H54 (cell line): ENCODE measurements at regions not wholly inside any gene's neighbourhood (a gene's known extent, or its start where the extent isn't known, plus 50 kb on each side); places are given as distances from the start of the nearest gene placed in this dataset.
"Not testable (repeated sequence)": the region's sequence is repeated elsewhere in the genome, so short reads cannot be mapped to it uniquely, and the experiment has no call there.

ENCODE experiments used
- DNase-seq: peaks from one replicate; pipeline ENCODE4 v3.0.0; 2011; ENCODE audit warnings: low spot score, mixed read lengths; ENCODE audit not compliant: insufficient read length
- FAIRE-seq: peaks from 3 replicates; lab custom pipeline; 2011; peaks lifted over from hg19 to GRCh38; lab: Jason Lieb, UNC
- POLR2A ChIP-seq: IDR thresholded peaks from 2 replicates; pipeline ENCODE4 v1.6.1; 2011; ENCODE audit warnings: low read depth, mild to moderate bottlenecking, low read length

DNA sequence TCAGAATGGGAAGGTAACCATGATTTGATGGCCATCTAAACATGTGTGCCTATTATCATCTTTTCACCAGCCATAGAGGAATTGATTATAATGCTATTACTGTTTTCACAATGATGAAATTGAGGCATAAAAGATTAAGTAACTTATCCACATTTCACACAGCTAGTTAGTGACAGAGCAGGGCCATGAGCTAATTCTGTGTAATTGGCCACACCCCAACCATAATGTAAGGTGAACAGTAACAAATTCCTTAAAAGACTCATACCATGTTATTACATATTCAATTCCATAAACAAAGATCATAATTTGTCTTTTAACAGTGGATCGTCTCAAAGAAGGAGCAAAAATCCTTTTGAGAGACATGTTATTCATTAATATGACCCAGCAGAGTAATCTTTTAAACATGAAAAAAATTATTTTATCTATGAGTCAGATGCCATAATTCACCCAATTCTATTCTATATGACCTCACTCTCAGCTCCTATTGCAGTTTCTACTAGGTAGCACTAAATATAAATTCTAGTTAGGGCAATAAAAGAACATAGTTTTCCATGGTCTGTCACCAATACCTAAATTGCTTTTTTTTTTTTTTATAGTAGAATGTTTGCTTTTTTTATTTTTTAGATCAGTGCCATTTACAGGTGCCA is 475.8 kb upstream of the SLC39A10 start:
- TF ChIP-seq POLR2A = no peak
- FAIRE-seq (no peak), DNase-seq (no peak)

DNA sequence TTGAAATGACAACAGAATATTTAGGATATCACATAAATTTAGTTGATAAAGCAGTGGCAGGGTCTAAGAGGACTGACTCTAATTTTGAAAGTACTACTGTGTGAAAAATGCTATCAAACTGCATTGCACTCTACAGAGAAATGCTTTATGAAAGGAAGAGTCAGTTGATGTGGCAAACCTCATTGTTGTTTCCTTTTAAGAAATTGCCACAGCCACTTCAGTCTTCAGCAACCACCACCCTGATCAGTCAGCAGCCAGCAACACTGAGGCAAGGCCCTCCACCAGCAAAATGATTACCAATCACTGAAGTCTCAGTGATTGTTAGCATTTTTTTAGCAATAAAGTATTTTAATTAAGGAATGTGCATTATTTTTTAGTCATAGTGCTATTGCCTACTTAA is 488.7 kb upstream of the SLC39A10 start:
- FAIRE-seq (no peak), DNase-seq (no peak)
- no peak for TF ChIP-seq POLR2A

DNA sequence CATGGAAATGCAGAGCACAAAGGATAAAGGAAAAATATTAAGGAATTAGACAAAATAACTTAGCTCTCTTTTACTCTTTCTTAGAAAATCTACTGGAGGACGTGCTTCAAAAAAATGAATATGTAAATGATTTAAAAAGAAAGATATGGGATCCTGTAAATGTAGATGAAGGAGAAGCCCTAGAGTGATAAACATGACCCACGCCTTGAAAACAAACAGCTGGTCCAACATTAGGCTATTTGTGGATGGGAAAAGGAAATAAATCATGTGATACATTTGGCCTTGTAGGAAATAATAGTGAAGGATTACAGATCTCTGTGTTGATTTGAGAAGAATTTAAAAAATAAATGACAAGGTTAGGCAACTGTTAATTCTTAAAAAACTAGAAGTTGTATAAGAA is 492.1 kb upstream of the SLC39A10 start:
- no peak for DNase-seq
- TF ChIP-seq POLR2A = no peak

DNA sequence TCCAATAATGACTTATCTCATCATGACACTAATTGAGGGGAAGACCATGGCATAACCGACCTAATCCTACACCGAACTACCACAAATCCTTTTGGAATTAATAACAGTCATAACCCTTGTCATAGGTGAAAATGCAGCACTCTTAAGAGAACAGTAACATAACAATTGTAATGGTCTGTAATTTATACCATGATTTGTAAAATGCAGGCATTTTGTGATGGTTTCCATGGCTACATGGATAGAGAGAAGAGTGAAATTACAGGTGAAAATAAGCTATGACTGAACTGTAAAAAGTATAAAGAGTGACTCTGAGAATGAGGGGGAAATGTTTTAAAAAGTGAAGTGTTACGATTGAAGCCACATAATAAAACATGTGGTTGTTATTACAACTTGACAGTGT is 494.1 kb upstream of the SLC39A10 start:
- TF ChIP-seq POLR2A = no peak
- no peak for DNase-seq
- FAIRE-seq = no peak

More for the DNA sequence above, 492.1 kb upstream of the SLC39A10 start:
- FAIRE-seq = no peak

DNA sequence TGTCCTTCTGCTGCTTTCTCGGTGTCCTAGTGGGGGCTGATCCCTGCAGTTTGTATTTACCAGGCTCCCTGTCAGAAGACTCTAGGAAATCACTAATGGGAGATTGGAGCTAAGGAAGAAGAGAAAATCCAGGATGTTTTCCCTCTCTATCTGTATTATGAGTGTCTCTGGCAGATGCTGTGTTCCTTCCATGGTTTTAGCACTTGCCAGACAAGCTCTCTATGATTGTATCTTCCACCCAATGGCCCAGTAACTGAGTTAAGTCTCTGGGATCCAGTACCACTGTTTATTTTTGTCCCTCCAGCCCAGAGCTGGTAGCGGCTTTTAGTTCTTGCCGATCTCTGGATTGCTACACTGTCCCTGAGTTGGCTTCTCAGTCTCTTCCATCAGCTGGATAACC is 494.8 kb upstream of the SLC39A10 start:
- no peak for FAIRE-seq
- no peak for TF ChIP-seq POLR2A
- DNase-seq = no peak

DNA sequence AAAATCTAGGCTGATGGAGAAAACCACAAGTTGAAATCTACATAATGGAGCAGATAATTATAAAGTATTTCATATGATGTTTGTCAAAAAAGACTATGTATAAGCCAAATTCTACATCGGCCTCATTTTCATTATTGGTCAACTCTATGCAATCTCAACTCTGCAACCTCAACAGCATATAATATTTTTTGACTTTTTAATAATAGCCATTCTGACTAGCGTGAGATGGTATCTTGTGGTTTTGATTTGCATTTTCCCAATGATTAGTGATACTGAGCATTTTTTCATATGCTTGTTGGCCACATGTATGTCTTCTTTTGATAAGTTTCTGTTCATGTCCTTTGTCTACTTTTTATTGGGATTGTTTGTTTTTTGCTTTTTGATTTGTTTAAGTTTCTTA is 496.1 kb upstream of the SLC39A10 start:
- no peak for DNase-seq
- no peak for TF ChIP-seq POLR2A
- no peak for FAIRE-seq

DNA sequence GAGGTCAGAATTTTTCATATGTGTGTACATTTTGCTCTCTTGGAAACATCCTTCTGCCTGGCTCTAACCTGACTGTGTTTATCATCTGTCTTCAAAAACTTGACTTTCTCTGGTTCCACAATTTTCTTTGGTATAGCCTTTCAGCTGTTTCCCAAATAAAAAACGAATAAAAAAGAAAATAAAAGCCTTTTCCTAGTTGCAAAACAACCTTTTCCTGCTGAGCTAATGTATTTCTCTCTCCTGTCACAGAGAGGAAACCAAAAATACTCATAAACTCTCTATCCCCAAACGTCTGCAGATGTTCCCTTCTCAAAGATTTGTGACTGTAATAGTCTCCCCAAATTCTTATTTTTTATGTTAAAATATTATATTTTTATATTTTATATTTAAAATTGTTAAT is 505.3 kb upstream of the SLC39A10 start:
- DNase-seq (no peak), FAIRE-seq (no peak)
- TF ChIP-seq POLR2A = no peak

DNA sequence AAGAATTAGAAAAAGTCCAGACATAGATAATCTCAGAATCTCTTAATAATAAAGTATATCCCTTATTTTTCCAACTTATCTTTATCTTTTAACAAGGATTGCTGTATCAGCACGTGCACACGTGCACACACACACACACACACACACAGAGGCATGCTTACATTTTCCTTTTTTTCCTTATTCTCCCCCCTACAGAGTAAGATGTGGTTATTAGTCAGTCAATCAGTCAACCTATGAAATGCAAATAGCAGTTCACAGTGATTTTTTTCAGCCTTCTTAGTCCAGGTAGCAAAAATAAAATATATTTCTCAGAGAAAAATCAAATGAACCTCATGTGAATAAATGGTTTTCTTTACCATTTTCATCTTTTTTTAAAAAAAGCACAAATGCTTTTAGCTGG is 506.2 kb upstream of the SLC39A10 start:
- DNase-seq (no peak), FAIRE-seq (no peak)
- no peak for TF ChIP-seq POLR2A

DNA sequence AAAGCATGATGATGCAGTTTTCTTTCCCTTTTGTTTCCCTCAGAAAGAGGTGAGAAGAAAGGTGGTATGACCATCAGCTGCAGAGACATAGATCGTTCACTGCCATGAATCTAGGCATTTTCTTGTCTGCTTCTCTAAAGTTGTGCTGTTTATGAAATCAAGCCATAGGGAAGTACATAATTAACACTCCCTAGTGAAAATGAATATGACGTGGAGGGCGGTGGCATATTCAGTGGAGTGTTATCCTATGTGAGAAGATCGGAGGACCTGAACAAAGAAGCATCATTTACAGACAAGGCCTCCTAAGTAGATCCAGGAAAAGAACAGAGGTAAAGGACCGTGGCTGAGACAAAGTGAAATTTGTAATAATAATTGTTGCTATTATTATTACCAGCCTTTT is 509.0 kb upstream of the SLC39A10 start:
- TF ChIP-seq POLR2A = no peak
- FAIRE-seq = no peak
- no peak for DNase-seq

DNA sequence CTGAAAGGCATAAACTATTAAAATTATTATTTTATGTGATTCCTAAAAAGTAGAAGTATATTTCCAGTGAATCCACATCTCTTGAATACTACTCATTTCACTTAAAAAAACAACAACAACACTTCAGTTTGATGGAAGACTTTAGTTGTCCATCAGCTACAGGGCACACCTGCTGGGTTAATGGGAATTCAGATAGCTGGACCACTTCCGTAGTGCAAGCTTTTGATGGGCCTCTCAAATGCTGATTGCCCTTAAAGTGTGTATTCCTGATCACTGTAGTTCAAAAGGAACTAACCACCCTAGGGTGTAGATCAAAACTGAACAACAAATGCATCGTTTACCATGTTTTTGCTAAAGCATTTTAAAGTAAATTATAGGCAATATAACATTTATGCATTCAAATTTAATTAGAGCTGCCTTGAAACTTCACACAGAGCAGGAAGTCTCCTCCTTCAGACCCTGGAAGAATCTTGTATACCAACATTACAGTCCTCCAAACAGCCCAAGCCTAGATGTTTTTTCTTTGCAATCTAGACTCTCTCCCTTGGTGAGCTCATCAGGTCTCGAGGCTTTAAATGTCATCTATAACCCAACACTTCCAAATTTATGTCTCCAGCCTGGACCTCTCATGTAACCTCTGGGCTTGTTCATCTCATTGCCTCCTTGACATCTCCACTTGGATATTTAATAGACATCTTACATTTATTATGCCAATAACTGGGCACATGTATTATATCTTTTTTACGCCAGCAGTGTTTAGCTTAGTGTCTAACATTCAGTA is 510.1 kb upstream of the SLC39A10 start:
- FAIRE-seq (no peak), DNase-seq (no peak)

DNA sequence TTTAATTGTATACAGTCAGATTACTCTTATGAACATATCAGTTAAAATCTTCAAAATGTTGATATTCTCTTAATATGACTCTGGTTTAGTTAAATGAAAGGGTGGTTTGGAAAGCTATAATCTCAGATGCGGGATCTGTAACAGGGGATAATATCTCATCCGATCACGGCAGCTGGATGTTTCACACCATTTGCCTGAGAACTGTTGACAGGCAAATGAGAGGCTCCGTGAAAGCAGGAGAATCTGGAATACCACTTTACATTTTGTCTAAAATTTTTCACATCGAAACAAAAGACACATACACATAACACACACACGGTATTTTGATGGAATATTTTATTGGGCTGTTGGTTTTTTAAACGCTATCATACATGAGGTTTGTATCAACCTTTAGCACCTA is 518.6 kb upstream of the SLC39A10 start:
- FAIRE-seq (no peak), DNase-seq (no peak)
- TF ChIP-seq POLR2A = no peak

More for the DNA sequence above, 510.1 kb upstream of the SLC39A10 start:
- TF ChIP-seq POLR2A = no peak

DNA sequence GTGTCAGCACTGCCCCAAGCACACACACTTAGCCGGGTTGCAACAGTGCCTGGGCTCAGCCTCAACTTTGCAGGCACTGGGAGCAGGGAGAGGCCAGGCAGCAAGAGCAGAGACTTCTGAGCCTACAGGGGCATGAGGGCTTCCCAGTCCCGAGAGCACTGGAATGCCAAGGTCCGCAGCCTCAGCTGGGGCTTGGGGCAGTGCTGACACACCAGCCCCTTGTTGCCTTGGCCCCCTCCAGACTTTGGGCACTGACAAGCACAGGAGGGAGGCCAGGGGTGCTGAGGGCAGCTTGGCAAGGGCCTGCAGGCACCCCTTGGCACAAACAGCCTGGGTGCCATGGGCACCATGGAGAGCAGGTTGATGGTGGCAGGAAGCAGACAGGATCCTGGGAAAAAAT is 531.1 kb upstream of the SLC39A10 start:
- not testable (repeated sequence) for DNase-seq, FAIRE-seq

DNA sequence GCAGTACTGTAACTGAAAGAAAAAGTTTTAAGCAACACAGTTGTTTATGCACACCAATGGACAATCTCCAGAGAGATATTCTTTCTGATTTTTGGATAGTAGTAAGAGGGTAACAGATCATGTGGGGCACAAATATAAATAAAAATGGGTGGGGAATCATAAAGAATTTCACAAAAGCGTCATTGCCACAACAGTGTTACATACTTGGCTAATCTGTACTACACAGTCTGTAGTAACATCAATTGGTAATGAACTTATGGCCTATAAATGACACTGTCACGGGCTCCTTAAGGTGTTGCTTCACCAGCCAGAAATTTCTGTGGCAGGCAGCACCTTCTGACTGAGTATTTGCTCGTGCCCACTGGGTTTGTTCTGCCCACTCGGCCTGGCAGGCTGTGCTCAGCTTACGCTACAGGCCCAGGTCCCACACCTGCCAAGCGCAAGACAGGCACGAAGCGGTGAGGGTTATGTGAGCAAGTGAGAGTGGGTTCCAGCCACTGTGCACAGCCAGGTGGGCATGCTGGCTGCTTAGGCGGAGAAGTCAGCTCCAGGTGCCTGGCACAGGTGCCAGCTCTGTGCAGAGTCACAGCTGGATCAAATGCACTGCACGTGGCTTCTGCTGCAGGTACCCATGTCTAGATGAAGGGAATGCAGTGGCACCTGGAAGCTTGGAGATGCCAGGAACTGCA is 532.5 kb upstream of the SLC39A10 start:
- no peak for TF ChIP-seq POLR2A
- FAIRE-seq = no peak

DNA sequence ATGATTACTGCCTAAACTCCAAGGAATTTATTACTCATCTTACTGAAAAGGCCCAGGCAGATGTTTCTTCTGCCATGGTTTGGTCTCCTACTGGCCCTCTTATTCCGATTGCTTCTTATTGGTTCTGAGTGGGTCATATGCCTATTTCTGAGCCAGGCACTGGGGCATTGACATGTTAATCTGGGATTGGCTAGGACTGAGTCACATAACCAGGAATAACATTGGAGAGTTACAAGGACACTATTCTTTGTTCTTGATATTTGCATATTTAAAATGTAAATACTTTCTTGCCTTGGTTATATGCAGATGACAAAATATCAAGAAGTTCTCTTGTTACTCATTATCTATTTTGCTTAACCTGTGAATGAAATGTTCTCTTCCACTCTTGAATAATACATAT is 534.4 kb upstream of the SLC39A10 start:
- DNase-seq = no peak
- no peak for TF ChIP-seq POLR2A
- no peak for FAIRE-seq

More for the DNA sequence above, 532.5 kb upstream of the SLC39A10 start:
- no peak for DNase-seq
